Nephron (organoid): ENCODE measurements at regions not wholly inside any gene's neighbourhood (a gene's known extent, or its start where the extent isn't known, plus 50 kb on each side); places are given as distances from the start of the nearest gene placed in this dataset.

ENCODE experiments used
- H3K27ac Mint-ChIP-seq, 3 experiments: 2 replicates each; pipeline ENCODE4 v1.8.0; 2020; ENCODE audit warnings: mixed read lengths in 3 of 3, mild to moderate bottlenecking in 2 of 3, moderate library complexity in 1 of 3
- H3K27me3 Mint-ChIP-seq: 2 replicates; pipeline ENCODE4 v1.8.0; 2021; ENCODE audit warnings: low read depth, mild to moderate bottlenecking, moderate library complexity, mixed read lengths
- H3K36me3 Mint-ChIP-seq: 2 replicates; pipeline ENCODE4 v1.8.0; 2020; ENCODE audit warnings: low read depth, mixed read lengths
- H3K4me1 Mint-ChIP-seq: 2 replicates; pipeline ENCODE4 v1.8.0; 2020; ENCODE audit warnings: mixed read lengths
- H3K4me3 Mint-ChIP-seq, 3 experiments: 2 replicates each; pipeline ENCODE4 v1.8.0; 2020; ENCODE audit warnings: mild to moderate bottlenecking in 3 of 3, mixed read lengths in 3 of 3, moderate library complexity in 2 of 3
- H3K9me3 Mint-ChIP-seq: 2 replicates; pipeline ENCODE4 v1.8.0; 2020; ENCODE audit warnings: mixed read lengths
- CTCF ChIP-seq, 3 experiments: fragments of 200-600 bp; sonication (generic); IDR thresholded peaks; one replicate each; pipeline ENCODE4 v1.5.0; 2021; ENCODE audit warnings: antibody characterized with exemption in 3 of 3; ENCODE audit not compliant: unreplicated experiment in 3 of 3

GRCh38 chrX:46380148-46380752 is 165.0 kb downstream of the ZNF674 start:
- peaks cover 3% of the 10 kb centered on the region for H3K27me3 Mint-ChIP-seq
- peaks cover 7% of the 10 kb centered on the region for H3K9me3 Mint-ChIP-seq
- H3K36me3 Mint-ChIP-seq, result no peaks in the 10 kb centered on the region
- no peak for TF ChIP-seq CTCF (IDR thresholded peaks at IDR 0.05; ENCODE audit: unreplicated experiment in 3 of 3)
- H3K27ac Mint-ChIP-seq, result no peak overlapping the region
- H3K4me3 Mint-ChIP-seq, result no peak overlapping the region
- no peaks in the 10 kb centered on the region for H3K4me1 Mint-ChIP-seq

- H3K27me3 Mint-ChIP-seq, result peaks cover 3% of the 10 kb centered on the region
- TF ChIP-seq CTCF (IDR thresholded peaks at IDR 0.05; ENCODE audit: unreplicated experiment in 3 of 3), result peak; percentile 37 to 52 (median 47)
- no peak overlapping the region for H3K4me3 Mint-ChIP-seq
- peak overlapping the region; percentile 42 to 56 (median 53) for H3K27ac Mint-ChIP-seq
- H3K36me3 Mint-ChIP-seq, result no peaks in the 10 kb centered on the region
- H3K4me1 Mint-ChIP-seq, result no peaks in the 10 kb centered on the region
- H3K9me3 Mint-ChIP-seq, result peaks cover 7% of the 10 kb centered on the region
Observed at GRCh38 chrX:46376246-46376885, 168.9 kb downstream of the ZNF674 start.

- TF ChIP-seq CTCF (IDR thresholded peaks at IDR 0.05; ENCODE audit: unreplicated experiment in 3 of 3), result no peak
- Mint-ChIP-seq H3K27ac (peak overlapping the region; percentile 42 to 56 (median 53)), H3K9me3 (peaks cover 7% of the 10 kb centered on the region), H3K4me1 (no peaks in the 10 kb centered on the region), H3K4me3 (no peak overlapping the region), H3K27me3 (peaks cover 3% of the 10 kb centered on the region), H3K36me3 (no peaks in the 10 kb centered on the region)
Observed at GRCh38 chrX:46375831-46376230, 169.4 kb downstream of the ZNF674 start.

- no peak overlapping the region for H3K4me3 Mint-ChIP-seq
- H3K9me3 Mint-ChIP-seq, result peaks cover 7% of the 10 kb centered on the region
- peak overlapping the region in 1 of 3 experiments; percentile 46 for H3K27ac Mint-ChIP-seq
- no peak for TF ChIP-seq CTCF (IDR thresholded peaks at IDR 0.05; ENCODE audit: unreplicated experiment in 3 of 3)
- no peaks in the 10 kb centered on the region for H3K36me3 Mint-ChIP-seq
- peaks cover 2% of the 10 kb centered on the region for H3K27me3 Mint-ChIP-seq
- no peaks in the 10 kb centered on the region for H3K4me1 Mint-ChIP-seq
Observed at GRCh38 chrX:46374371-46374770, 170.8 kb downstream of the ZNF674 start.

- no peaks in the 10 kb centered on the region for H3K4me1 Mint-ChIP-seq
- H3K4me3 Mint-ChIP-seq, result no peak overlapping the region
- peaks cover 5% of the 10 kb centered on the region for H3K9me3 Mint-ChIP-seq
- no peaks in the 10 kb centered on the region for H3K36me3 Mint-ChIP-seq
- no peak for TF ChIP-seq CTCF (IDR thresholded peaks at IDR 0.05; ENCODE audit: unreplicated experiment in 3 of 3)
- no peaks in the 10 kb centered on the region for H3K27me3 Mint-ChIP-seq
- no peak overlapping the region for H3K27ac Mint-ChIP-seq
Observed at GRCh38 chrX:46367491-46367890, 177.7 kb downstream of the ZNF674 start.
